ENCODE measurements at regions not wholly inside any gene's neighbourhood (a gene's known extent, or its start where the extent isn't known, plus 50 kb on each side); places are given as distances from the start of the nearest gene placed in this dataset.

DNA sequence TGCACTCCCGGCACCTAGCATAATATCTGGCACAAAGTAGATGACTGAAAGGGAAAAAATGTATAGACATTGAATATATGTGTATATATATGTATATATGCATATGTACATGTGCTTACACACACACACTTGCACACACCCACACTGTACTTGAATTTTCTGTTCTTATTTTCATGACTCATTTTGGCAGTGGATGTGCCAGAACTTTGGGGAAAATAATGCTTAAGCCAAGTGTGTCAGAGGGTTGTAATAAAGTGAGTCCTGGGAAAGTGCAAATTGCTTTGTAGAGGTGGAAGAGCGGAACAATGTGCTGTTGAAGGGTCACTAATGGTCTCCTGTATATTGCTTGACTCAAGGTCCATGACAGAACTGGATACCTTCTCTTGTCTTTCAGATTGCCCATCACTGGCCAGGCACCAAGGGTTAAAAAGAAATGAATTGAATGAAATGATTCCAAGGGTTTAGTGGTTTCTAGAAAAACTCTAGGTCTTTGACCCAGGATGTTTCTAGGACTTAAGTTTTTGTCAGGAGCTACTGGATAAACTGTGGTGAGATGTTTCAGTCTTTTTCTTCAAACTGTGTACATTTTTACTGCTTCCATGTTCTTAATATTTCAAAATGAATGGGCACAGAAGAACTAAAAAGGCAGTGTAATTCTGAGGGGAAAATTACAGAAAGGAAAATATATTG, 129.9 kb upstream of the MOCS2 start:
- no peak for DNase-seq (ENCODE audit: low spot score)
- H3K4me3 ChIP-seq = no peak overlapping the region
- TF ChIP-seq, protein P1, sequence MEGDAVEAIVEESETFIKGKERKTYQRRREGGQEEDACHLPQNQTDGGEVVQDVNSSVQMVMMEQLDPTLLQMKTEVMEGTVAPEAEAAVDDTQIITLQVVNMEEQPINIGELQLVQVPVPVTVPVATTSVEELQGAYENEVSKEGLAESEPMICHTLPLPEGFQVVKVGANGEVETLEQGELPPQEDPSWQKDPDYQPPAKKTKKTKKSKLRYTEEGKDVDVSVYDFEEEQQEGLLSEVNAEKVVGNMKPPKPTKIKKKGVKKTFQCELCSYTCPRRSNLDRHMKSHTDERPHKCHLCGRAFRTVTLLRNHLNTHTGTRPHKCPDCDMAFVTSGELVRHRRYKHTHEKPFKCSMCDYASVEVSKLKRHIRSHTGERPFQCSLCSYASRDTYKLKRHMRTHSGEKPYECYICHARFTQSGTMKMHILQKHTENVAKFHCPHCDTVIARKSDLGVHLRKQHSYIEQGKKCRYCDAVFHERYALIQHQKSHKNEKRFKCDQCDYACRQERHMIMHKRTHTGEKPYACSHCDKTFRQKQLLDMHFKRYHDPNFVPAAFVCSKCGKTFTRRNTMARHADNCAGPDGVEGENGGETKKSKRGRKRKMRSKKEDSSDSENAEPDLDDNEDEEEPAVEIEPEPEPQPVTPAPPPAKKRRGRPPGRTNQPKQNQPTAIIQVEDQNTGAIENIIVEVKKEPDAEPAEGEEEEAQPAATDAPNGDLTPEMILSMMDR (IDR thresholded peaks at IDR 0.05) = no peak
- no peak overlapping the region for H3K27ac ChIP-seq

- Histone ChIP-seq H3K4me3 (no peak overlapping the region), H3K27ac (no peak overlapping the region)
- DNase-seq (ENCODE audit: low spot score) = no peak
- TF ChIP-seq, protein P1 (IDR thresholded peaks at IDR 0.05) = no peak
These were observed 131.1 kb upstream of the MOCS2 start for GRCh38 chr5:53240661-53241060.

- TF ChIP-seq, protein P1 (IDR thresholded peaks at IDR 0.05) = no peak
- H3K27ac ChIP-seq = no peak overlapping the region
- no peak overlapping the region for H3K4me3 ChIP-seq
- no peak for DNase-seq (ENCODE audit: low spot score)
These were observed 132.0 kb upstream of the MOCS2 start for GRCh38 chr5:53241572-53241971.

- TF ChIP-seq, protein P1 (IDR thresholded peaks at IDR 0.05) = no peak
- DNase-seq (ENCODE audit: low spot score) = no peak
- Histone ChIP-seq H3K27ac (no peak overlapping the region), H3K4me3 (no peak overlapping the region)
These were observed 133.8 kb upstream of the MOCS2 start for GRCh38 chr5:53243403-53243802.

DNA sequence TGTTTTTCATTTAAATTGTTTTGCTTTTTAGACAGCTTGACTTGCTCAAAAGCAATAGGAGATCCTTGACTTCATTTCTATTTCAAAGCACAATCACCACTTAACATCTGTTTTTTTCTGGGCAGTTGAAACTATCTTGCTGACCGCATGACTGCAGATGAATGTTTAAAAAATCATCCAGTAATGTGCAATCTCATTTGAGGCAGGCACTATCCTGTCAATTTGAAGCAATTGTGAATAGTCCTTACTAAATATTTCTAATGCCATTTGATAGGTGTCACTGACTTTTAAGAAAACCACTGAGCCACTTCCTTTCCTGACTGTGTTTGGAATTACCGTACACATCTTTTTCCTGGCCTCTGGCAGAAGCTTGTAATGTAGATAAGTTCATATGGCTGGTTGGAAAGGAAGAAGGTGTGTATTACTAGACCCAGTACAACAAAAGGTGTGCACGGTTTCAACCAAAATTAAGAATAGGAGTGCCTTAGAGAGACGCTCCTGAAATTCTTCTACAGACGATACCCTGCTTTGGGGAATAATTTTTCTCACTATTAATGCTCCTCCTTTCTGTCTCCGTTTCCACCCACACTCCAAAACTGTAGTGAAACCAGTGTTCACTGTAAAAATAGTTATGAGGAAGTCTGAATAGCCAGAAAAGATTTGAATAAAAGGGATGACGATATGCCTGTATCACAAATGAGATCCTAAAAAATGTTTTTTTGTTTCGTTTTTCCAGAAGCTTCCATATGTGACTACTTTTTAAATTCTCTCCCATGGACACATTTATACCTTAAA, 136.7 kb upstream of the MOCS2 start:
- H3K27ac ChIP-seq = peak overlapping the region in 1 of 2 donors; percentile 43
- TF ChIP-seq, protein P1 (IDR thresholded peaks at IDR 0.05) = no peak
- DNase-seq (ENCODE audit: low spot score) = no peak
- peak overlapping the region; percentile 4 for H3K4me3 ChIP-seq

GRCh38 chr5:53249529-53250200, 140.1 kb upstream of the MOCS2 start:
- TF ChIP-seq, protein P1 (IDR thresholded peaks at IDR 0.05) = no peak
- Histone ChIP-seq H3K27ac (peak overlapping the region in 1 of 2 donors; percentile 54), H3K4me3 (no peak overlapping the region)
- no peak for DNase-seq (ENCODE audit: low spot score)
